Caco-2 (cell line): ENCODE measurements at regions not wholly inside any gene's neighbourhood (a gene's known extent, or its start where the extent isn't known, plus 50 kb on each side); places are given as distances from the start of the nearest gene placed in this dataset.

ENCODE experiments used
- BruUV-seq: library from RNA; stranded (reverse); fragments of 400-500 nt; replicated peaks from 2 replicates; lab custom pipeline; 2021; lab: Mats Ljungman, UMichigan
- CTCF ChIA-PET: fragments of 300-600 bp; sonication (Branson Sonifier 250); formaldehyde crosslinking; loops from one replicate; lab custom pipeline; 2022; ENCODE audit warnings: antibody characterized with exemption; lab: Charles Lee
- POLR2A ChIA-PET: fragments of 300-600 bp; sonication (Branson Sonifier 250); formaldehyde crosslinking; loops from one replicate; lab custom pipeline; 2022; ENCODE audit warnings: antibody characterized with exemption; lab: Charles Lee
- DNase-seq, 2 experiments: peaks; one replicate each; pipeline versions ENCODE4 v3.0.0 to v3.0.0-alpha.2; 2020 to 2022
- H3K27me3 ChIP-seq: replicated peaks from 2 replicates; pipeline ENCODE4 v1.6.0; 2011; ENCODE audit warnings: low read length; ENCODE audit not compliant: control insufficient read depth, insufficient read depth
- H3K36me3 ChIP-seq: 2 replicates; pipeline ENCODE4 v1.5.1; 2011; ENCODE audit warnings: low read length; ENCODE audit not compliant: control insufficient read depth, insufficient read depth
- H3K4me1 ChIP-seq: fragments of 250-450 bp; sonication (Bioruptor Pico); 2 replicates; pipeline ENCODE4 v1.5.1; 2020; ENCODE audit warnings: mild to moderate bottlenecking
- H3K4me3 ChIP-seq: 2 replicates; pipeline ENCODE4 v1.5.1; 2011; ENCODE audit warnings: low read depth, mild to moderate bottlenecking, control low read depth, low read length
- H3K9me3 ChIP-seq: fragments of 250-450 bp; sonication (Bioruptor Pico); 2 replicates; pipeline ENCODE4 v1.5.1; 2020; ENCODE audit warnings: mild to moderate bottlenecking, moderate library complexity
- H3K27ac Mint-ChIP-seq: one replicate; pipeline ENCODE4 v1.8.0; 2022; ENCODE audit warnings: mixed read lengths; ENCODE audit not compliant: unreplicated experiment
- H3K27me3 Mint-ChIP-seq: one replicate; pipeline ENCODE4 v1.8.0; 2022; ENCODE audit warnings: mixed read lengths; ENCODE audit not compliant: insufficient read depth, unreplicated experiment
- H3K36me3 Mint-ChIP-seq: one replicate; pipeline ENCODE4 v1.8.0; 2022; ENCODE audit warnings: mild to moderate bottlenecking, mixed read lengths; ENCODE audit not compliant: insufficient read depth, unreplicated experiment
- H3K4me1 Mint-ChIP-seq: one replicate; pipeline ENCODE4 v1.8.0; 2022; ENCODE audit warnings: low read depth, mixed read lengths; ENCODE audit not compliant: unreplicated experiment
- H3K4me3 Mint-ChIP-seq: one replicate; pipeline ENCODE4 v1.8.0; 2022; ENCODE audit warnings: mild to moderate bottlenecking, moderate library complexity, mixed read lengths; ENCODE audit not compliant: unreplicated experiment
- H3K9me3 Mint-ChIP-seq: one replicate; pipeline ENCODE4 v1.8.0; 2022; ENCODE audit warnings: mixed read lengths; ENCODE audit not compliant: unreplicated experiment
- CTCF ChIP-seq, 2 experiments: fragments of 200-600 bp in 1 of 2; IDR thresholded peaks; 1 replicate in 1 of 2; 2 replicates in 1 of 2; pipeline versions ENCODE4 v1.5.1 to v1.8.0; 2011 to 2022; ENCODE audit warnings: antibody characterized with exemption in 1 of 2, control low read depth in 1 of 2, inconsistent platforms in 1 of 2, low read depth in 1 of 2, low read length in 1 of 2, mild to moderate bottlenecking in 1 of 2, moderate library complexity in 1 of 2; ENCODE audit not compliant: insufficient read depth in 1 of 2, severe bottlenecking in 1 of 2, unreplicated experiment in 1 of 2
- intact Hi-C: fragments of 100-400 bp; cut with micrococcal nuclease; formaldehyde crosslinking; loops from one replicate; pipeline ENCODE4 v1.10.0; 2022; ENCODE audit not compliant: unreplicated experiment

GRCh38 chr11:134714021-134714656 lies 302.1 kb upstream of the B3GAT1 start:
- no peaks in the 10 kb centered on the region for H3K36me3 Mint-ChIP-seq
- no TSS peak for BruUV-seq
- no peak for DNase-seq
- Histone ChIP-seq H3K4me1 (no peaks in the 10 kb centered on the region), H3K36me3 (no peaks in the 10 kb centered on the region), H3K9me3 (no peaks in the 10 kb centered on the region), H3K27me3 (no peaks in the 10 kb centered on the region), H3K4me3 (no peak overlapping the region)
- no peak overlapping the region for H3K4me3 Mint-ChIP-seq
- intact Hi-C loops = no loop called here
- ChIA-PET CTCF (interaction anchor here (0.6 kb wide), 1 partner anchor 118 kb away, joined by 4 read pairs; no protein-coding TSS in a partner anchor), POLR2A (no interaction called here)
- no peaks in the 10 kb centered on the region for H3K9me3 Mint-ChIP-seq
- H3K4me1 Mint-ChIP-seq = no peaks in the 10 kb centered on the region
- no peak overlapping the region for H3K27ac Mint-ChIP-seq
- TF ChIP-seq CTCF (IDR thresholded peaks at IDR 0.05; ENCODE audit: insufficient read depth in 1 of 2, low read depth in 1 of 2, low read length in 1 of 2, severe bottlenecking in 1 of 2, unreplicated experiment in 1 of 2) = no peak
- peaks cover 11% of the 10 kb centered on the region for H3K27me3 Mint-ChIP-seq

- peaks cover 11% of the 10 kb centered on the region for H3K27me3 Mint-ChIP-seq
- no peaks in the 10 kb centered on the region for H3K4me1 Mint-ChIP-seq
- no peaks in the 10 kb centered on the region for H3K36me3 Mint-ChIP-seq
- no peak overlapping the region for H3K27ac Mint-ChIP-seq
- Histone ChIP-seq H3K27me3 (no peaks in the 10 kb centered on the region), H3K4me3 (no peak overlapping the region), H3K9me3 (no peaks in the 10 kb centered on the region), H3K36me3 (no peaks in the 10 kb centered on the region), H3K4me1 (no peaks in the 10 kb centered on the region)
- ChIA-PET POLR2A (no interaction called here), CTCF (interaction anchor here (1.2 kb wide), 1 partner anchor 13 kb away, joined by 3 read pairs; no protein-coding TSS in a partner anchor)
- no TSS peak for BruUV-seq
- no peaks in the 10 kb centered on the region for H3K9me3 Mint-ChIP-seq
- no peak for DNase-seq
- no peak overlapping the region for H3K4me3 Mint-ChIP-seq
- intact Hi-C loops = no loop called here
- TF ChIP-seq CTCF (IDR thresholded peaks at IDR 0.05; ENCODE audit: insufficient read depth in 1 of 2, low read depth in 1 of 2, low read length in 1 of 2, severe bottlenecking in 1 of 2, unreplicated experiment in 1 of 2) = no peak
Observed at GRCh38 chr11:134712228-134713145, 300.4 kb upstream of the B3GAT1 start.

- H3K36me3 Mint-ChIP-seq = no peaks in the 10 kb centered on the region
- no peaks in the 10 kb centered on the region for H3K9me3 ChIP-seq
- POLR2A ChIA-PET = no interaction called here
- intact Hi-C loops = no loop called here
- no peak for TF ChIP-seq CTCF (IDR thresholded peaks at IDR 0.05; ENCODE audit: insufficient read depth in 1 of 2, low read depth in 1 of 2, low read length in 1 of 2, severe bottlenecking in 1 of 2, unreplicated experiment in 1 of 2)
- DNase-seq = no peak
- H3K27ac Mint-ChIP-seq = no peak overlapping the region
- no peaks in the 10 kb centered on the region for H3K9me3 Mint-ChIP-seq
- H3K4me3 ChIP-seq = no peak overlapping the region
- no peaks in the 10 kb centered on the region for H3K4me1 ChIP-seq
- BruUV-seq = no TSS peak
- H3K27me3 Mint-ChIP-seq = peaks cover 3% of the 10 kb centered on the region
- H3K36me3 ChIP-seq = no peaks in the 10 kb centered on the region
- CTCF ChIA-PET = interaction anchor here (1.2 kb wide), 1 partner anchor 14 kb away, joined by 3 read pairs; no protein-coding TSS in a partner anchor
- no peaks in the 10 kb centered on the region for H3K4me1 Mint-ChIP-seq
- no peaks in the 10 kb centered on the region for H3K27me3 ChIP-seq
- no peak overlapping the region for H3K4me3 Mint-ChIP-seq
Observed at GRCh38 chr11:134711588-134711987, 299.5 kb upstream of the B3GAT1 start.
